ENCODE measurements at regions not wholly inside any gene's neighbourhood (a gene's known extent, or its start where the extent isn't known, plus 50 kb on each side); places are given as distances from the start of the nearest gene placed in this dataset.

GRCh38 chr9:129509533-129509928, 111.4 kb downstream of the C9orf50 start:
- Histone ChIP-seq H3K4me2 (no peak overlapping the region), H3K79me2 (ENCODE audit: insufficient read depth) (no peaks in the 10 kb centered on the region), H3K4me1 (ENCODE audit: control insufficient read depth in 1 of 2, insufficient read depth in 2 of 2, low read depth in 1 of 2, low read length in 1 of 2) (peaks cover 0 to 4% of the 10 kb centered on the region in 2 experiments; a peak in 2 of 4 replicates), H3K36me3 (replicated peaks in 1 of 2; ENCODE audit: control insufficient read depth in 1 of 2, insufficient read depth in 2 of 2, low read length in 1 of 2) (peaks cover 0 to 6% of the 10 kb centered on the region in 2 experiments), H3K9ac (no peak overlapping the region), H3K9me2 (no peaks in the 10 kb centered on the region), H3K9me3 (peaks cover 4% of the 10 kb centered on the region; the same call in 1 of the 2 replicates), H3K27ac (ENCODE audit: low read depth in 2 of 2, low read length in 1 of 2) (no peak overlapping the region), H3K27me3 (ENCODE audit: insufficient read depth) (no peaks in the 10 kb centered on the region), H3F3A (replicated peaks; ENCODE audit: insufficient read depth) (peaks cover 14% of the 10 kb centered on the region), H3K4me3 (ENCODE audit: low read depth in 2 of 2, low read length in 1 of 2) (no peak overlapping the region), H2AFZ (ENCODE audit: low read depth) (no peak overlapping the region), H4K20me1 (ENCODE audit: insufficient read depth) (no peaks in the 10 kb centered on the region)
- TF ChIP-seq ELF1 (IDR thresholded peaks at IDR 0.05) (peak; percentile 9; the same call in 1 of the 2 replicates), JUND (IDR thresholded peaks at IDR 0.05) (0 out of 2 replicates have a peak, but pooled peaks have one; percentile 27), FOSL2 (IDR thresholded peaks at IDR 0.05; ENCODE audit: borderline replicate concordance, low read depth) (peak; percentile 34; the same call in 1 of the 2 replicates)
- TF ChIP-seq, protein P1, sequence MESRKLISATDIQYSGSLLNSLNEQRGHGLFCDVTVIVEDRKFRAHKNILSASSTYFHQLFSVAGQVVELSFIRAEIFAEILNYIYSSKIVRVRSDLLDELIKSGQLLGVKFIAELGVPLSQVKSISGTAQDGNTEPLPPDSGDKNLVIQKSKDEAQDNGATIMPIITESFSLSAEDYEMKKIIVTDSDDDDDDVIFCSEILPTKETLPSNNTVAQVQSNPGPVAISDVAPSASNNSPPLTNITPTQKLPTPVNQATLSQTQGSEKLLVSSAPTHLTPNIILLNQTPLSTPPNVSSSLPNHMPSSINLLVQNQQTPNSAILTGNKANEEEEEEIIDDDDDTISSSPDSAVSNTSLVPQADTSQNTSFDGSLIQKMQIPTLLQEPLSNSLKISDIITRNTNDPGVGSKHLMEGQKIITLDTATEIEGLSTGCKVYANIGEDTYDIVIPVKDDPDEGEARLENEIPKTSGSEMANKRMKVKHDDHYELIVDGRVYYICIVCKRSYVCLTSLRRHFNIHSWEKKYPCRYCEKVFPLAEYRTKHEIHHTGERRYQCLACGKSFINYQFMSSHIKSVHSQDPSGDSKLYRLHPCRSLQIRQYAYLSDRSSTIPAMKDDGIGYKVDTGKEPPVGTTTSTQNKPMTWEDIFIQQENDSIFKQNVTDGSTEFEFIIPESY (IDR thresholded peaks at IDR 0.05; ENCODE audit: borderline replicate concordance, low read depth) = no peak
- 34% methylated on average over 3 of the region's 4 CpGs for WGBS (ENCODE audit: low lambda C conversion rate)
- ChIA-PET CTCF (no interaction called here), POLR2A (no interaction called here)
- no peak for DNase-seq

- 94% methylated on average over 5 of the region's 5 CpGs for WGBS (ENCODE audit: low lambda C conversion rate)
- Histone ChIP-seq H3K4me1 (ENCODE audit: control insufficient read depth in 1 of 2, insufficient read depth in 2 of 2, low read depth in 1 of 2, low read length in 1 of 2) (peaks cover 0 to 4% of the 10 kb centered on the region in 2 experiments; a peak in 2 of 4 replicates), H3K9me2 (no peaks in the 10 kb centered on the region), H3K9me3 (peaks cover 4% of the 10 kb centered on the region; the same call in 1 of the 2 replicates), H3K79me2 (ENCODE audit: insufficient read depth) (no peaks in the 10 kb centered on the region), H3K36me3 (replicated peaks in 1 of 2; ENCODE audit: control insufficient read depth in 1 of 2, insufficient read depth in 2 of 2, low read length in 1 of 2) (peaks cover 0 to 13% of the 10 kb centered on the region in 2 experiments), H3K27ac (ENCODE audit: low read depth in 2 of 2, low read length in 1 of 2) (no peak overlapping the region), H4K20me1 (ENCODE audit: insufficient read depth) (no peaks in the 10 kb centered on the region), H3K4me2 (no peak overlapping the region), H3K9ac (no peak overlapping the region), H2AFZ (ENCODE audit: low read depth) (no peak overlapping the region), H3K4me3 (ENCODE audit: low read depth in 2 of 2, low read length in 1 of 2) (no peak overlapping the region), H3F3A (replicated peaks; ENCODE audit: insufficient read depth) (peaks cover 14% of the 10 kb centered on the region), H3K27me3 (ENCODE audit: insufficient read depth) (no peaks in the 10 kb centered on the region)
- ChIA-PET POLR2A (interaction anchor here (1.3 kb wide), 1 partner anchor 10 kb away, joined by 4 read pairs; no protein-coding TSS in a partner anchor), CTCF (no interaction called here)
- no peak for DNase-seq
- no peak for TF ChIP-seq GATA2 (CRISPR knock-in tag; IDR thresholded peaks at IDR 0.05)
- no peak for TF ChIP-seq POLR2AphosphoS5 (IDR thresholded peaks at IDR 0.05; ENCODE audit: low read depth, low read length)
- TF ChIP-seq, protein P2, sequence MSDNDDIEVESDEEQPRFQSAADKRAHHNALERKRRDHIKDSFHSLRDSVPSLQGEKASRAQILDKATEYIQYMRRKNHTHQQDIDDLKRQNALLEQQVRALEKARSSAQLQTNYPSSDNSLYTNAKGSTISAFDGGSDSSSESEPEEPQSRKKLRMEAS (IDR thresholded peaks at IDR 0.05; ENCODE audit: low read depth) = no peak
- TF ChIP-seq, protein P3, sequence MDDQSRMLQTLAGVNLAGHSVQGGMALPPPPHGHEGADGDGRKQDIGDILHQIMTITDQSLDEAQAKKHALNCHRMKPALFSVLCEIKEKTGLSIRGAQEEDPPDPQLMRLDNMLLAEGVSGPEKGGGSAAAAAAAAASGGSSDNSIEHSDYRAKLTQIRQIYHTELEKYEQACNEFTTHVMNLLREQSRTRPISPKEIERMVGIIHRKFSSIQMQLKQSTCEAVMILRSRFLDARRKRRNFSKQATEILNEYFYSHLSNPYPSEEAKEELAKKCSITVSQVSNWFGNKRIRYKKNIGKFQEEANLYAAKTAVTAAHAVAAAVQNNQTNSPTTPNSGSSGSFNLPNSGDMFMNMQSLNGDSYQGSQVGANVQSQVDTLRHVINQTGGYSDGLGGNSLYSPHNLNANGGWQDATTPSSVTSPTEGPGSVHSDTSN (IDR thresholded peaks at IDR 0.05) = no peak
Observed at GRCh38 chr9:129507805-129508204, 113.1 kb downstream of the C9orf50 start.

- WGBS (ENCODE audit: low lambda C conversion rate) = 41% methylated on average over 6 of the region's 6 CpGs
- H2AFZ ChIP-seq (ENCODE audit: low read depth) = no peak overlapping the region
- H3K27ac ChIP-seq (ENCODE audit: low read depth in 2 of 2, low read length in 1 of 2) = no peak overlapping the region; a peak in 1 of 4 replicates
- peak; percentile 56 for DNase-seq
- no peak overlapping the region for H3K4me2 ChIP-seq
- H3K9me3 ChIP-seq = peaks cover 2% of the 10 kb centered on the region; the same call in 1 of the 2 replicates
- H3K79me2 ChIP-seq (ENCODE audit: insufficient read depth) = no peaks in the 10 kb centered on the region
- H3K36me3 ChIP-seq (replicated peaks in 1 of 2; ENCODE audit: control insufficient read depth in 1 of 2, insufficient read depth in 2 of 2, low read length in 1 of 2) = peaks cover 0 to 13% of the 10 kb centered on the region in 2 experiments
- ChIA-PET POLR2A (no interaction called here), CTCF (no interaction called here)
- peaks cover 18% of the 10 kb centered on the region for H3F3A ChIP-seq (replicated peaks; ENCODE audit: insufficient read depth)
- H3K27me3 ChIP-seq (ENCODE audit: insufficient read depth) = no peaks in the 10 kb centered on the region
- H3K4me1 ChIP-seq (ENCODE audit: control insufficient read depth in 1 of 2, insufficient read depth in 2 of 2, low read depth in 1 of 2, low read length in 1 of 2) = peaks cover 0 to 4% of the 10 kb centered on the region in 2 experiments; a peak in 2 of 4 replicates
- no peaks in the 10 kb centered on the region for H3K9me2 ChIP-seq
- no peak overlapping the region for H3K9ac ChIP-seq
- H4K20me1 ChIP-seq (ENCODE audit: insufficient read depth) = no peaks in the 10 kb centered on the region
- no peak overlapping the region for H3K4me3 ChIP-seq (ENCODE audit: low read depth in 2 of 2, low read length in 1 of 2)
- no peak for TF ChIP-seq RCOR1 (IDR thresholded peaks at IDR 0.05; ENCODE audit: low read length)
- TF ChIP-seq POLR2AphosphoS5 (IDR thresholded peaks at IDR 0.05; ENCODE audit: low read depth, low read length) = 0 out of 2 replicates have a peak, but pooled peaks have one; percentile 18
- peak; percentile 33; the same call in 1 of the 2 replicates for TF ChIP-seq FOSL2 (IDR thresholded peaks at IDR 0.05; ENCODE audit: borderline replicate concordance, low read depth)
- TF ChIP-seq TCF12 (IDR thresholded peaks at IDR 0.05) = 0 out of 2 replicates have a peak, but pooled peaks have one; percentile 4
- TF ChIP-seq NFIC (IDR thresholded peaks at IDR 0.05; ENCODE audit: borderline replicate concordance) = no peak
- TF ChIP-seq, protein P2 (IDR thresholded peaks at IDR 0.05; ENCODE audit: low read depth) = no peak
- TF ChIP-seq JUND (IDR thresholded peaks at IDR 0.05) = peak; percentile 29; the same call in 1 of the 2 replicates
- no peak for TF ChIP-seq ELF1 (IDR thresholded peaks at IDR 0.05)
- TF ChIP-seq CHD2 (IDR thresholded peaks at IDR 0.05; ENCODE audit: low read length, partially characterized antibody) = peak; percentile 66
Observed at GRCh38 chr9:129506892-129507291, 114.0 kb downstream of the C9orf50 start.
